ENCODE measurements at regions not wholly inside any gene's neighbourhood (a gene's known extent, or its start where the extent isn't known, plus 50 kb on each side); places are given as distances from the start of the nearest gene placed in this dataset.
"Not testable (repeated sequence)": the region's sequence is repeated elsewhere in the genome, so short reads cannot be mapped to it uniquely, and the experiment has no call there.

DNA sequence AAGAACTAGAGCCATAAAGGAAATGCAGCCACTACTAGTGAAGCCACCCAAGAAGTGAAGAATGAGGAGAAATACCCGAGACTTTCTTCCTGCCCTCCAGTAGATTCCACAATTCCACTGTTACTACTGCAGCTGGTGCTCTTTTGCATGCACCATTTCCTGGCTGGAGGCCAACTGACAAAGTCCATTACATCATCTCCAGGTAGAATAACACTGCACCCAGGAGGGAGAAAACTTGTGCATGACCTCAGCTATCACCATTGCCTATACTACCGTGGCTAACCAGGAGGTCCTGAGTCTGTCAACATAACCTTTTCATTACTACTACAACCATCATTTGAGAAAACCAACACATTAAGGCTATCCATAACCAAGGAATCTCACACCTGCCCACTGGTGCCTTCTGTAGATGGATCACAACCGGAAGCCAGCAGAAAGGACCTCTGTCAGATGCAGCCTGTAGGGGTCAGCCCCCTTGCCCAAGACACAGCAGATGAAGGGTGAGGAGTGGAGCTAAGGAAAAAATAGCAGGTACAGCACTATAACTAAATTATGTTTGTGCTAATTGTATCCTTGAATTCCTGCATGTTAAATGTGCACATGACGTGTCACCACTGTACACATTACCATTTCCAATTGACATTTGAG is 200.8 kb upstream of the C2CD4B start:
- no peaks in the 10 kb centered on the region for H3K36me3 ChIP-seq (replicated peaks in 1 of 2; ENCODE audit: control extremely low read depth in 1 of 2, control insufficient read depth in 1 of 2, extremely low read depth in 1 of 2, insufficient read depth in 2 of 2, low read length in 1 of 2)
- no peak overlapping the region for H3K27ac ChIP-seq (ENCODE audit: low read length in 2 of 2)
- H3K9me3 ChIP-seq (ENCODE audit: control extremely low read depth in 1 of 3, control insufficient read depth in 2 of 3, insufficient read depth in 1 of 3, low read length in 2 of 3), result no peaks in the 10 kb centered on the region
- 82% methylated on average over 2 of the region's 4 CpGs for WGBS (ENCODE audit: insufficient coverage)
- no peak overlapping the region for H2AFZ ChIP-seq (ENCODE audit: insufficient read depth, low read depth, low read length, poor library complexity, severe bottlenecking)
- H3K9ac ChIP-seq (ENCODE audit: low read length), result no peak overlapping the region
- H3K27me3 Mint-ChIP-seq, result peaks cover 20% of the 10 kb centered on the region
- H3K4me1 ChIP-seq (ENCODE audit: control insufficient read depth in 2 of 2, insufficient read depth in 2 of 2, low read length in 2 of 2), result no peaks in the 10 kb centered on the region
- no peak overlapping the region for H3K4me2 ChIP-seq (replicated peaks; ENCODE audit: low read depth, low read length, poor library complexity, severe bottlenecking)
- H3K4me3 ChIP-seq (ENCODE audit: control extremely low read depth in 1 of 5, extremely low read depth in 1 of 5, insufficient read depth in 1 of 5, low read depth in 2 of 5, low read length in 4 of 5), result no peak overlapping the region
- H3K4me3 Mint-ChIP-seq, result no peak overlapping the region
- intact Hi-C loops (cut with micrococcal nuclease), result no loop called here
- no peaks in the 10 kb centered on the region for H4K20me1 ChIP-seq (ENCODE audit: control insufficient read depth, insufficient read depth, low read length, poor library complexity, severe bottlenecking)
- H3K79me2 ChIP-seq (ENCODE audit: control insufficient read depth, insufficient read depth, low read length), result no peaks in the 10 kb centered on the region
- TF ChIP-seq, protein P1, sequence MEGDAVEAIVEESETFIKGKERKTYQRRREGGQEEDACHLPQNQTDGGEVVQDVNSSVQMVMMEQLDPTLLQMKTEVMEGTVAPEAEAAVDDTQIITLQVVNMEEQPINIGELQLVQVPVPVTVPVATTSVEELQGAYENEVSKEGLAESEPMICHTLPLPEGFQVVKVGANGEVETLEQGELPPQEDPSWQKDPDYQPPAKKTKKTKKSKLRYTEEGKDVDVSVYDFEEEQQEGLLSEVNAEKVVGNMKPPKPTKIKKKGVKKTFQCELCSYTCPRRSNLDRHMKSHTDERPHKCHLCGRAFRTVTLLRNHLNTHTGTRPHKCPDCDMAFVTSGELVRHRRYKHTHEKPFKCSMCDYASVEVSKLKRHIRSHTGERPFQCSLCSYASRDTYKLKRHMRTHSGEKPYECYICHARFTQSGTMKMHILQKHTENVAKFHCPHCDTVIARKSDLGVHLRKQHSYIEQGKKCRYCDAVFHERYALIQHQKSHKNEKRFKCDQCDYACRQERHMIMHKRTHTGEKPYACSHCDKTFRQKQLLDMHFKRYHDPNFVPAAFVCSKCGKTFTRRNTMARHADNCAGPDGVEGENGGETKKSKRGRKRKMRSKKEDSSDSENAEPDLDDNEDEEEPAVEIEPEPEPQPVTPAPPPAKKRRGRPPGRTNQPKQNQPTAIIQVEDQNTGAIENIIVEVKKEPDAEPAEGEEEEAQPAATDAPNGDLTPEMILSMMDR (IDR thresholded peaks at IDR 0.05), result no peak
- no peak for TF ChIP-seq EZH2 (IDR thresholded peaks at IDR 0.05; ENCODE audit: borderline replicate concordance, insufficient read depth, low read depth, low read length, poor library complexity, severe bottlenecking)
- H3K9me3 Mint-ChIP-seq (ENCODE audit: insufficient read depth), result no peaks in the 10 kb centered on the region
- no peaks in the 10 kb centered on the region for H3K4me1 Mint-ChIP-seq
- DNase-seq, result no peak
- ATAC-seq (ENCODE audit: low read depth), result no peak
- ChIA-PET POLR2A (no interaction called here), CTCF (no interaction called here)
- no peak overlapping the region for H3K27ac Mint-ChIP-seq
- peaks cover 0 to 3% (median 0%) of the 10 kb centered on the region in 4 experiments for H3K27me3 ChIP-seq (replicated peaks in 1 of 4; ENCODE audit: control extremely low read depth in 1 of 4, control insufficient read depth in 3 of 4, insufficient read depth in 4 of 4, low read length in 3 of 4)

DNA sequence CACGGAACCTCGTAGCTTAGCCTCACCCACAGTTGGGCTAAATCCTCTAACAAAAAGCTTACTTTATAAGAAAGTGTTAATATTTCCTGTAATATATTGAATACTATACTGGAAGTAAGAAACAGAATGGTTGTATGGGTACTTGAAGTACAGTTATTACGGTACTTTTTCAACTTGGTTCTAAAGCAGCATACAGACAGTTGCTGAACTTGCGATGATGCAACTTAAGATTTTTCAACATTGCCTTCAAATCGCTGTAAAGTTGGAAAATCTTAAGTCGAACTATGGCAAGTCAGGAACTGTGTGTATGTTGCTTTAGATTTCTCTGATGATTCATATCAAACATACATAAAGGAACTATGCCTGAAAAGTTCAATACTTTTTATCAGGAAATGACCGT is 204.4 kb upstream of the C2CD4B start:
- Mint-ChIP-seq H3K4me1 (no peaks in the 10 kb centered on the region), H3K27me3 (peaks cover 38% of the 10 kb centered on the region), H3K4me3 (no peak overlapping the region), H3K27ac (no peak overlapping the region), H3K9me3 (ENCODE audit: insufficient read depth) (no peaks in the 10 kb centered on the region)
- Histone ChIP-seq H3K4me3 (ENCODE audit: control extremely low read depth in 1 of 5, extremely low read depth in 1 of 5, insufficient read depth in 1 of 5, low read depth in 2 of 5, low read length in 4 of 5) (no peak overlapping the region), H3K36me3 (replicated peaks in 1 of 2; ENCODE audit: control extremely low read depth in 1 of 2, control insufficient read depth in 1 of 2, extremely low read depth in 1 of 2, insufficient read depth in 2 of 2, low read length in 1 of 2) (no peaks in the 10 kb centered on the region), H3K4me1 (ENCODE audit: control insufficient read depth in 2 of 2, insufficient read depth in 2 of 2, low read length in 2 of 2) (no peaks in the 10 kb centered on the region), H4K20me1 (ENCODE audit: control insufficient read depth, insufficient read depth, low read length, poor library complexity, severe bottlenecking) (no peaks in the 10 kb centered on the region), H2AFZ (ENCODE audit: insufficient read depth, low read depth, low read length, poor library complexity, severe bottlenecking) (no peak overlapping the region), H3K27ac (ENCODE audit: low read length in 2 of 2) (no peak overlapping the region), H3K79me2 (ENCODE audit: control insufficient read depth, insufficient read depth, low read length) (no peaks in the 10 kb centered on the region), H3K27me3 (replicated peaks in 1 of 4; ENCODE audit: control extremely low read depth in 1 of 4, control insufficient read depth in 3 of 4, insufficient read depth in 4 of 4, low read length in 3 of 4) (peaks cover 0 to 3% (median 0%) of the 10 kb centered on the region in 4 experiments), H3K9ac (ENCODE audit: low read length) (no peak overlapping the region), H3K4me2 (replicated peaks; ENCODE audit: low read depth, low read length, poor library complexity, severe bottlenecking) (no peak overlapping the region), H3K9me3 (ENCODE audit: control extremely low read depth in 1 of 3, control insufficient read depth in 2 of 3, insufficient read depth in 1 of 3, low read length in 2 of 3) (no peaks in the 10 kb centered on the region)
- DNase-seq, result no peak
- TF ChIP-seq, protein P1 (IDR thresholded peaks at IDR 0.05), result no peak
- no peak for TF ChIP-seq EZH2 (IDR thresholded peaks at IDR 0.05; ENCODE audit: borderline replicate concordance, insufficient read depth, low read depth, low read length, poor library complexity, severe bottlenecking)
- intact Hi-C loops (cut with micrococcal nuclease), result no loop called here
- ATAC-seq (ENCODE audit: low read depth), result no peak
- ChIA-PET CTCF (no interaction called here), POLR2A (no interaction called here)
- WGBS (ENCODE audit: insufficient coverage), result 76% methylated on average over 2 of the region's 7 CpGs

DNA sequence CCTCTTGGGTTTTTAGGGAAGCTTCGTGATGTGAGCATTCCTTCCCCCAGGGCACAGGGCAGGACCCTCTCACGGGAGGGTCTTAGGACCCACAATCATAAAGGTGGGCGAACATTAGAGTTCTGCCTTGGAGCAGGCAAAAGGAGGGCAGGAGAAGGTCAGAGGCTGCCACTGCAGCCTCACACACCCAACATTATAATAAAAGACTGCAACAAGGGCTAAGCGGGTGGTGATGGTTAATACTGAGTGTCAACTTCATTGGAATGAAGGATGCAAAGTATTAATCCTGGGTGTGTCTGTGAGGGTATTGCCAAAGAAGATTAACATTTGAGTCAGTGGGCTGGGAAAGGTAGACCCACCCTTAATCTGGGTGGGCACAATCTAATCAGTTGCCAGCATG is 206.6 kb upstream of the C2CD4B start:
- DNase-seq; H3K9me3 Mint-ChIP-seq (ENCODE audit: insufficient read depth); H3K4me1 Mint-ChIP-seq; ATAC-seq (ENCODE audit: low read depth); intact Hi-C loops (cut with micrococcal nuclease); H3K4me3 Mint-ChIP-seq; H3K27ac Mint-ChIP-seq; H3K9me3 ChIP-seq (ENCODE audit: control extremely low read depth in 1 of 3, control insufficient read depth in 2 of 3, insufficient read depth in 1 of 3, low read length in 2 of 3); H3K27ac ChIP-seq (ENCODE audit: low read length in 2 of 2); H2AFZ ChIP-seq (ENCODE audit: insufficient read depth, low read depth, low read length, poor library complexity, severe bottlenecking); H3K36me3 ChIP-seq (replicated peaks in 1 of 2; ENCODE audit: control extremely low read depth in 1 of 2, control insufficient read depth in 1 of 2, extremely low read depth in 1 of 2, insufficient read depth in 2 of 2, low read length in 1 of 2); H3K9ac ChIP-seq (ENCODE audit: low read length); CTCF ChIA-PET; H3K27me3 ChIP-seq (replicated peaks in 1 of 4; ENCODE audit: control extremely low read depth in 1 of 4, control insufficient read depth in 3 of 4, insufficient read depth in 4 of 4, low read length in 3 of 4); H4K20me1 ChIP-seq (ENCODE audit: control insufficient read depth, insufficient read depth, low read length, poor library complexity, severe bottlenecking); H3K4me1 ChIP-seq (ENCODE audit: control insufficient read depth in 2 of 2, insufficient read depth in 2 of 2, low read length in 2 of 2); H3K4me3 ChIP-seq (ENCODE audit: control extremely low read depth in 1 of 5, extremely low read depth in 1 of 5, insufficient read depth in 1 of 5, low read depth in 2 of 5, low read length in 4 of 5); POLR2A ChIA-PET; H3K79me2 ChIP-seq (ENCODE audit: control insufficient read depth, insufficient read depth, low read length); H3K4me2 ChIP-seq (replicated peaks; ENCODE audit: low read depth, low read length, poor library complexity, severe bottlenecking): not testable (repeated sequence)
- WGBS (ENCODE audit: insufficient coverage), result no CpG with 5 or more reads among the region's 4 CpGs
- H3K27me3 Mint-ChIP-seq, result peaks cover 36% of the 10 kb centered on the region

All from B cell (primary cell).